ENCODE measurements at regions not wholly inside any gene's neighbourhood (a gene's known extent, or its start where the extent isn't known, plus 50 kb on each side); places are given as distances from the start of the nearest gene placed in this dataset.

GRCh38 chrX:8272821-8273220 is 101.8 kb upstream of the VCX2 start:
- no peak for FAIRE-seq
- no peak for TF ChIP-seq JUN (IDR thresholded peaks at IDR 0.05)
- no peak for TF ChIP-seq RNF2 (IDR thresholded peaks at IDR 0.05; ENCODE audit: borderline replicate concordance, low read depth)
- no peak for TF ChIP-seq MAFK (IDR thresholded peaks at IDR 0.05; ENCODE audit: partially characterized antibody)
- no peak for TF ChIP-seq HMGXB4 (CRISPR knock-in tag; IDR thresholded peaks at IDR 0.05; ENCODE audit: borderline replicate concordance)
- no peak for TF ChIP-seq CBX2 (IDR thresholded peaks at IDR 0.05; ENCODE audit: borderline replicate concordance, low read depth)
- no peak for TF ChIP-seq SREBF2 (IDR thresholded peaks at IDR 0.05)
- no peak for TF ChIP-seq FOSB (CRISPR knock-in tag; IDR thresholded peaks at IDR 0.05)
- TF ChIP-seq EP300 (IDR thresholded peaks at IDR 0.05) = no peak
- no peak for TF ChIP-seq FOXS1 (CRISPR knock-in tag; IDR thresholded peaks at IDR 0.05)
- TF ChIP-seq RARB (CRISPR knock-in tag; IDR thresholded peaks at IDR 0.05) = no peak
- no peak for TF ChIP-seq BHLHE40 (IDR thresholded peaks at IDR 0.05; ENCODE audit: low read depth, low read length)
- DNase-seq (ENCODE audit: low read depth in 1 of 2, low spot score in 1 of 2) = no peak
- ATAC-seq = no peak
- Histone ChIP-seq H3K4me2 (no peak overlapping the region), H3K27ac (no peak overlapping the region), H3K9me3 (no peaks in the 10 kb centered on the region), H3K4me1 (no peaks in the 10 kb centered on the region), H3K4me3 (no peak overlapping the region)
- WGBS (ENCODE audit: missing lambda C conversion rate) = 3% methylated on average over 4 of the region's 4 CpGs
- ChIA-PET POLR2A (no interaction called here), CTCF (no interaction called here)

- no peak overlapping the region for H3K4me2 ChIP-seq
- CTCF ChIA-PET = no interaction called here
- DNase-seq (ENCODE audit: low read depth in 1 of 2, low spot score in 1 of 2) = no peak
- TF ChIP-seq CTCF (IDR thresholded peaks at IDR 0.05) = no peak
- TF ChIP-seq FOSL2 (IDR thresholded peaks at IDR 0.05) = no peak
- TF ChIP-seq FOSL2 (CRISPR knock-in tag; IDR thresholded peaks at IDR 0.05) = no peak
- no peak for TF ChIP-seq ZC3H11A (IDR thresholded peaks at IDR 0.05)
- TF ChIP-seq KDM5A (IDR thresholded peaks at IDR 0.05) = no peak
- POLR2A ChIA-PET = no interaction called here
- H3K27ac ChIP-seq = no peak overlapping the region
- H3K9me3 ChIP-seq = no peaks in the 10 kb centered on the region
- H3K4me1 ChIP-seq = no peaks in the 10 kb centered on the region
- FAIRE-seq = no peak
- WGBS (ENCODE audit: missing lambda C conversion rate) = 3% methylated on average over 5 of the region's 5 CpGs
- ATAC-seq = no peak
- H3K4me3 ChIP-seq = no peak overlapping the region
These were observed 102.4 kb upstream of the VCX2 start for GRCh38 chrX:8273451-8273895.

GRCh38 chrX:8274170-8274569 is 103.1 kb upstream of the VCX2 start:
- POLR2A ChIA-PET = no interaction called here
- no peak for ATAC-seq
- Histone ChIP-seq H3K4me2 (no peak overlapping the region), H3K4me1 (no peaks in the 10 kb centered on the region), H3K27ac (no peak overlapping the region), H3K9me3 (no peaks in the 10 kb centered on the region), H3K4me3 (no peak overlapping the region)
- WGBS (ENCODE audit: missing lambda C conversion rate) = 2% methylated on average over 2 of the region's 2 CpGs
- no peak for TF ChIP-seq CEBPB (IDR thresholded peaks at IDR 0.05)
- no peak for TF ChIP-seq HMGXB4 (CRISPR knock-in tag; IDR thresholded peaks at IDR 0.05; ENCODE audit: borderline replicate concordance)
- no peak for TF ChIP-seq MYC (IDR thresholded peaks at IDR 0.05; ENCODE audit: borderline replicate concordance, low read length)
- no peak for TF ChIP-seq MAX (IDR thresholded peaks at IDR 0.05)
- no peak for TF ChIP-seq FOXS1 (CRISPR knock-in tag; IDR thresholded peaks at IDR 0.05)
- no peak for TF ChIP-seq NR3C1 (IDR thresholded peaks at IDR 0.05)
- TF ChIP-seq ZSCAN20 (CRISPR knock-in tag; IDR thresholded peaks at IDR 0.05) = no peak
- TF ChIP-seq E2F6 (IDR thresholded peaks at IDR 0.05; ENCODE audit: borderline replicate concordance, low read depth) = no peak
- TF ChIP-seq ZNF302 (CRISPR knock-in tag; IDR thresholded peaks at IDR 0.05) = no peak
- FAIRE-seq = peak; percentile 59
- DNase-seq (ENCODE audit: low read depth in 1 of 2, low spot score in 1 of 2) = no peak
- CTCF ChIA-PET = no interaction called here

Data from A549 (cell line).